Sigmoid colon (tissue), 4 donors: ENCODE measurements at regions not wholly inside any gene's neighbourhood (a gene's known extent, or its start where the extent isn't known, plus 50 kb on each side); places are given as distances from the start of the nearest gene placed in this dataset.

Experiments
- POLR2A ChIP-seq, 2 donors: fragments of 450-650 bp; IDR thresholded peaks; one replicate each; pipeline ENCODE4 v1.6.1; 2016; ENCODE audit warnings: antibody characterized with exemption in 2 of 2, mild to moderate bottlenecking in 2 of 2, moderate library complexity in 2 of 2
- POLR2AphosphoS5 ChIP-seq, 4 donors: sonication (generic); formaldehyde crosslinking; IDR thresholded peaks; one replicate each; pipeline ENCODE4 v1.6.1; 2017; ENCODE audit warnings: antibody characterized with exemption in 4 of 4
- TF ChIP-seq, protein P1 (sequence below), 4 experiments: fragments of 450-650 bp in 3 of 4; fragments of 200-600 bp in 1 of 4; IDR thresholded peaks; one replicate each; pipeline ENCODE4 v1.5.1; 2016 to 2019; ENCODE audit warnings: antibody characterized with exemption in 4 of 4, mild to moderate bottlenecking in 3 of 4, moderate library complexity in 2 of 4

- TF ChIP-seq, protein P1, sequence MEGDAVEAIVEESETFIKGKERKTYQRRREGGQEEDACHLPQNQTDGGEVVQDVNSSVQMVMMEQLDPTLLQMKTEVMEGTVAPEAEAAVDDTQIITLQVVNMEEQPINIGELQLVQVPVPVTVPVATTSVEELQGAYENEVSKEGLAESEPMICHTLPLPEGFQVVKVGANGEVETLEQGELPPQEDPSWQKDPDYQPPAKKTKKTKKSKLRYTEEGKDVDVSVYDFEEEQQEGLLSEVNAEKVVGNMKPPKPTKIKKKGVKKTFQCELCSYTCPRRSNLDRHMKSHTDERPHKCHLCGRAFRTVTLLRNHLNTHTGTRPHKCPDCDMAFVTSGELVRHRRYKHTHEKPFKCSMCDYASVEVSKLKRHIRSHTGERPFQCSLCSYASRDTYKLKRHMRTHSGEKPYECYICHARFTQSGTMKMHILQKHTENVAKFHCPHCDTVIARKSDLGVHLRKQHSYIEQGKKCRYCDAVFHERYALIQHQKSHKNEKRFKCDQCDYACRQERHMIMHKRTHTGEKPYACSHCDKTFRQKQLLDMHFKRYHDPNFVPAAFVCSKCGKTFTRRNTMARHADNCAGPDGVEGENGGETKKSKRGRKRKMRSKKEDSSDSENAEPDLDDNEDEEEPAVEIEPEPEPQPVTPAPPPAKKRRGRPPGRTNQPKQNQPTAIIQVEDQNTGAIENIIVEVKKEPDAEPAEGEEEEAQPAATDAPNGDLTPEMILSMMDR (IDR thresholded peaks at IDR 0.05) = no peak
- TF ChIP-seq POLR2AphosphoS5 (IDR thresholded peaks at IDR 0.05) (no peak), POLR2A (IDR thresholded peaks at IDR 0.05) (no peak)
Observed at GRCh38 chr15:93882141-93882540, 349.2 kb upstream of the MCTP2 start.
